NCI-H146 treated with DMSO at 0.1 percent for 48 hours (cell line): ENCODE measurements at regions not wholly inside any gene's neighbourhood (a gene's known extent, or its start where the extent isn't known, plus 50 kb on each side); places are given as distances from the start of the nearest gene placed in this dataset.

Experiments used
- DNase-seq: peaks from one replicate; lab custom pipeline; 2025; ENCODE audit not compliant: unreplicated experiment; lab: John Stamatoyannopoulos, UW

DNA sequence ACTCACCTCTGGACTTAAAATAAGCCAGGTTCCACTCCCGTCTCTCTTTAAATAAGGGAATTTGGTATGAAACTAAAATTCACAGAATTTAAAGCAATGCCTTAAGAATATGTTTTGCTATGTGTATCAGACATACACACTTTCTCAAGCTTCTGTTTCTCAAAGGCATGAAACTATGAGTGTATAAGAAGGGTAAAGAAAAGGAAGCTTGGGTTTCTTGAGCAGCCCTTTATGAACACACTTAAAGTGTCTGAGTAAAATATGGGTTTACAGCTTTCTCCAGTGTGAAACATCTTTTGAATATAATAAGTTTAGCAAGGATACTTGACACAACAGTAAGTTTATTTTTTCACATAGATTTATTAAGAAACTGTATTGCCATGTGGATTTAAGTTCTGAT is 370.5 kb downstream of the TMA16 start:
- DNase-seq = no peak

DNA sequence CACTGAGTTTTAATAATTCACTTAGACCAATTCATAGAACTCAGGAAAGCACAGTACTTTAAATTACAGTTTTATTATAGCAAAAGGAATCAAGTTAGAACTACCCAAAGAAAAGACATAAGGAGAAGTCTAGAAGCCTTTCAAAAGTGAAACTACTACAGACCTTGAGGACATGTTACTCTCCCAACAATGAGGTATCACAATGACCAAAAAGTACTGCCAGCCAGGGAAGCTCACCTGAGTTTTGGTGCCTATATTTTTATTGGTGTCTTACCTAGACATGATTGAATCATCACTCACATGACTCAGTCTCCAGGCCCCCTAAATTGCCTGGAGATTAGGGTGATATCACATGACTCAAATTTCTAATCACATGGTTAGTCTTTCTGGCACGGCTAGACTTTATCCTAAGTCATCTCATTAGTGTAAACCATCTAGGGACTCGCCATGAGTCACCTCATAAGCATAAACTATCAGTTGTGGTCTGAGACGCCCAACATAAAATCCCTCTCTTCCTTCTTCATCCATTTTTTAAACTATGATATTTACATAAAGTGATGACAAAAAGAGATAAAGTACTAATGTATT is 372.3 kb downstream of the TMA16 start:
- DNase-seq = no peak

DNA sequence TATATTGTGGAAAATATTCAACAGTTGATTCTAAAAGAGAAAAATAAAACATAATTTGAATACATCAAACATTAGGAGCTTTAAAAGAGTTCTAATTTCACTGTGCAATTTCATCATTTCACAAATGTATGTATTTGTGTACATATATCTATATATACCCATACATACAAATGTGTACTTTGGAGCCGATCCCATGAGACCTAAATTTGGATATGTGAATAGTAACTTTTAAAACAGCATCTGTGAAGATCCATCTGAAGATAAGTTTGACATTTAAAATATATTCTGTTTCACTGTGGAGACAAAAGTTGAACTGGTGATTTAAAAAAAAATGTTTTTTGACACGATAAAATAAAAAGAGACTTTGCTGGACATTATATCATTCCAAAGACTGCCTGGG is 374.0 kb downstream of the TMA16 start:
- no peak for DNase-seq

DNA sequence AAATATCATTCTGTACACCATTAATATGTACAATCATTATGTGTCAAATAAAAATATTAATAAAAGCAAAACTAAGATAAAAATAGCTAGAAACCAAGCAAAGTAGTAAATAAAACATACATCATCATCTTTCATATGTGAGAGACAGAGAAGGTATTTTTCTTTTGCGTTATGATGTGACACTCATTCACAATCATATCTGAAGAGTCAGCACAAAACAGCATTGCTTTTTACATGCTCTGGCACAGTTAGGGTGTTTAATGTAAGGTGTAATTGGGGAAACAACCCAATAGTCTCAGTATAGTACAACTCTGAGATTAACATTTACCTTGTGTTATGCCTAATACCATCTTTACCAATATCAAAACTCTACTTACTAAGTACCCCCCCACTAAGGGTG is 376.6 kb downstream of the TMA16 start:
- no peak for DNase-seq

DNA sequence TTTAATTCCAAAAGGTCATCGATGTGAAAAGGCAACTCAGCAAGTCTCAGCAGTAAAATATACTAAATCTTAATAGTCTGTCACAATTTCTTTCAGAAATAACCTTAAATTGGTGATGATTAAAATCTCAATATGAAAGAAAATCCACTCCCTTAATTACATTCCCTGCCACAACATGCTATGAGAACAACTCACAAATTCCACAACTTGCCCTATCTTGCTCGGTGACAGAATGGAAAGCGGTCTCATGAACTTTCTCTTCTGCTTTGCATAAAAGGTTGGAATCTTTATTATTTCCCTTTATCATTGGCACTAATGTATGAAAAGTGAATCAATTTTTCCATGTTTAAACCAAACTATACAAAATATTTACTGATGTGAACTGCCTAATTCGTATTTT is 380.8 kb downstream of the TMA16 start:
- DNase-seq = no peak

DNA sequence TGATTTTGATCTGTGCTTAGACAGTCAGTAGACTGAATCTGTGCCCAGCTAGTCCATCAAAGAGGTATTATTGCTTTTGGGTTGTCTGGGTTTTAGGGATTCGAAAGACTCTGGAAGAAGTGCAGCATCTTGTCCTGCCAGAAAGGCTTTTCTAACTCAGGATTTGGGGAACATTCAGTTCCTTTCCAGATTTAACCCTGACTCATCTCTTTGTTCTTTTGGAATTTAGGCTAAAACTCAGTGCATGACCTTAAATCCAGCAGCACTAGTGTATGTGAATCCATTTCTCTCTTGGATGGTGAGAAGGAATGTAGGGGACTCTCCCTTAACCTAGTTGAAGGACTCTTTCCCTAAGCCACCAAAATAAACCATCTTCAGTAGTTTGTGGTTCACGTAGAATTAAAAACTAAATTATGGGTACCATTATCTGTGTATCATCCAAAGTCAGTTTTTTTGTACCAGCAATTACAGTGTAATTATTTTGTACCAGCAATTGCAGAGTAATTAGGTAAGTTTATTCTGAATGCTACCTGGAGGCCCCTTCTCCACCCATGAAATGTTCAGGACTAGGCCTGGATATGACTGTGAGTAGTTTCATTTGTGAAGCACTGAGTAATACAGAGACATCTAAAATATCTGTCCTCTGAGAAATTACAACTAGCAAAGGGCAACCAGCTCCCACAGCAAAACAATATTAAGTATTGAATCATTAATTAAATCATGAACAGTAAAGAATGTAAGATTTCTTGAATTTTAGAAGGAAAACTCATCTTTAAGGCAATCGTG is 384.0 kb downstream of the TMA16 start:
- no peak for DNase-seq

DNA sequence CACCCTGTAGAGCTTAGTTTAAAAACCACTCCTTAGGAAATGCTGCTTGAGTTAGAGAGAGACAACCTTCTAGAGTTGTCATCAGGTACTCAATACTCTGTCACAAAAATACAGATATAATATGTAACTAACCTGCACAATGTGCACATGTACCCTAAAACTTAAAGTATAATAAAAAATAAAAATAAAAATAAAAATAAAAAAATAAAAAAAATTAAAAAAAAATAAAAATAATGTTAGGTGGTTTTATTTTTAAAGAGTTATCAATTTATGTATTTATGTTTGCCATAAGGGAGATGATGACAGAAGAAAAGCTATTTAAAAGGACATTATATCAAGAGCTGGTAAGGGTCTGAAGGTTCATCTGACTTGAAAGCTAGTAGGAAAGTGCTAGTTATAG is 397.9 kb downstream of the TMA16 start:
- no peak for DNase-seq

DNA sequence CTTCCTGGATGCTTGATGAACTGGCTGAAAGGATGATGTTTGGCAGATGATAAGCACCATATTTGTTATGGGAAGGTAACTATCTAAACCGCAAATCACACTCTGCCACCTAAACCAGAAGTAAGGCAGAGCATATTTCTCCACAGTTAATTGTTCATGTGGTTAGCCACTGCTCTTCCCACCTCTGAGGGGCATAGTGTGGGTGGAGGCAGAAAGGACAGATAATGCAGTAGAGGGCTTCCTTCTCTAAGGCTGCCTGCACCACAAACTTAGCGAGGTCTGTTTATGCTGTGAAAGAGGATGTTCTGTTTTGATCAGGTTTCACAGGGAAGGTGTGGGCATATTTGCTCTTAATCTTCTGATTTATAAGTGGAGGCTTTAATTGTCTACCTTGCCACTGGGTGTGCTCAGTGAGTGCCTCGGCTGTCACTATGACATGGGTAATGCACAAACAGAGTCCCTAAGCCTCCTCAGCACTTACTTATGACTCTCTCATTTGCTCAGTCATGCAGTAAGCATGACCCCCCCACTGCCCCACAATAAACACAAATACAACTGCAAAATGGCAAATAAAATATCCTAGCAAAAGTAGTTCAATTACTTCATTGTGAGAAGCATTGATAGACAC is 401.0 kb downstream of the TMA16 start:
- no peak for DNase-seq

DNA sequence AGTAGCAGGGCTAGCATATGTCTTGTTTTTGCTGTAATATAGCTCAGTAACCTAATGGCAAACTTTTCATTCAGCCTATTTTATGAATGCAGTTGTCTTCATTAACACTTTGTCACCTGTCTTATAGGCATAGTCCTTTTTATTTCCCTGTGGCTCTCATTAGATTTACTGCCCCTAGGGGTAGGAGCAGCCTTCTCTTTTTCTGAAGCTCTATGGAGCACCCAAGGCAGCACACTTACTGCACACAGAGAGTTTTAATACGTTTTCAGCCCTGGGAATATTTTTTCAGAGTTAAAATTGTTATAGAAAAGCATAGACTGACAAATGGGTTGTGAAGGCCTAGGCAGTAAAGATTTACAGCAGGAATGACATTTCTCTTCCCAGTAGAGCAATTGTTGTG is 406.8 kb downstream of the TMA16 start:
- DNase-seq = no peak

DNA sequence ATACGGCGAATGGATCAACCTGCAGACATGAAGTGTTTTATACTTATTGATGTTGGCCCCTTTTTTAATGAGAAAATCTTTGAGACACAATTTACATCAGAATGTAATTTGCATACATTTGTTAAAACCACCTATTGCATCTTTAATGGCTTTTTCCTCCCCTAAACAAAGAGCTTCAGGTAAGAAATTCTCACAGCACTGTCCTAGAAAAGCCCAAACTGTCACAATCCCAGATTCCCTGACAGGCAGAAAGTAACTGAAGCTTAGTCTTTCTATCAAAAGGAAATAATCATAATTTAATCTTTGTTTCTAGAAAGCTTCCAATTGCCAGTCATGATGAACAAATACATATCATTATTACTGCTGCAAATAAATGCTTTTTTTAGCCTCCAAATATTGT is 407.9 kb downstream of the TMA16 start:
- no peak for DNase-seq

DNA sequence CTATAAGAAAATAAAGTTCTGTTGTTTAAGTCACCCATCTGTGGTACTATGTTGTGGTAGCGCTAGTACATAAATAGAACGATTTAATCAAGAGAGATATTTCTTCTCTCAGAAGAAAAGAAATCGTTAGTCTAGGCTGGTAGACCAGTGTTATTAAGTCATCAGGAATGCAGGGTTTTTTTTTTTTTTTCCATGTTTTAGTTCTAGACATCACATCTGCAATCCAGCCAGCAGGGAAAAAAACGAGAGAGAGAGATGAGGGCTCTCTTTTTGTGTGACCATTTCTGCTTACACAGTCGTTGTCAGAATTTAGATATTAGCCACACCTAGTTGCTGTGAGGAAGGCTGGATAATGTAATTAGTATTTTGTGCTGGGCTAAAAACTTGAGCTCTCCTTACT is 417.4 kb downstream of the TMA16 start:
- no peak for DNase-seq

DNA sequence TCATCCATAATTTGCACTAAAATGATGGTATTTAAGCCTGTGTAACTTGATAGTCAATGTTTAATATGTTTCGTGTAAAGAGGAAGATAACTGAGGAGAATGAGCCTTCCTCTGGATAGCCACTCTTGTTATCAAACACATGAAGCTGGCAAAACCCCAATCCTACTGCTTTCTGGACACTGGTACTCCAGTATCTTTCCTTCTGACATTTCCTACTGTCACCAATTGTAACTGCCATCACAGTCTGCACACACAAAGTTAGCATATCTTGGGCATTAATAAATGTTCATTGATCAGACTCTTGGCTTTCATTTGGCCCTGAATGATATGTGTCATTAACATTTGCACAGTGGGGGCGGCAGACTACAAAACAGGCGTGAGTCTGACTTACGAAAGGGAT is 419.1 kb downstream of the TMA16 start:
- no peak for DNase-seq

DNA sequence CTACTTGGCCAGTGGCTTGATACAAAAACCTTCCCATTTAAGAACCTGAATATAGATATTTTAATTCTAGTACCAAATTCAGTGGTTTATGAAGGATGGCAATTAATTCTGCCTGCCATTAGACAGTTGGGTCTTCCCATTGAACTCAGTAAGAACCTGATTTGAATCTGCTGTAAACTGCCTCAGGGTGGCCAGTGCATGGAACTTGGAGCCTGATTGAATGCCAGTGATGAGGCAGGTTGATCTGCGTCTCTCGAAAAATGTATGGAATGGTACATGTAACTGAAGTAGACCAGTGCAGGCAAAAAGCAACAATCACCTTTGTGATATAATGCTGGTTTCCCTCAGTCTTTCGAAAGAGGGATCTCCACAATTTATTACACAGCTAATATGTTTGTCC is 421.4 kb downstream of the TMA16 start:
- DNase-seq = no peak

DNA sequence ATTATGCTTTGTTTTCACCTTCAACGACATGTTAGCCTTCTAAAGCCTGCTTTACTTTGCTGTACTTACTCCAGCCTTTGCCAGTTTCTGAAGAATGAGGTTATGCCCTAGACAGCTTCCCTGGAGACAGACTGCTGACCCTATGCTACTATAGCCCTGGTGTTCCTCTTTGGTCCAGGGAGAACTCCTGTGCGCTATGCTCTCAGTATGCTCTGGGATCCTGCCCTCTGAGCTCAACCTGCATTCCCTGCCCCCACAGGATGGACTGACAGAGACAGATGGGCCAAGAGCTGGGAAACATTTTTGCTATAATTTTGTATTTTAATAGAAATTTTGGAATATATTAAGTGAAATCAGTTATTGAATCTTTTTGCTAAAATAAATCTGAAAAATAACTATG is 425.9 kb downstream of the TMA16 start:
- no peak for DNase-seq

DNA sequence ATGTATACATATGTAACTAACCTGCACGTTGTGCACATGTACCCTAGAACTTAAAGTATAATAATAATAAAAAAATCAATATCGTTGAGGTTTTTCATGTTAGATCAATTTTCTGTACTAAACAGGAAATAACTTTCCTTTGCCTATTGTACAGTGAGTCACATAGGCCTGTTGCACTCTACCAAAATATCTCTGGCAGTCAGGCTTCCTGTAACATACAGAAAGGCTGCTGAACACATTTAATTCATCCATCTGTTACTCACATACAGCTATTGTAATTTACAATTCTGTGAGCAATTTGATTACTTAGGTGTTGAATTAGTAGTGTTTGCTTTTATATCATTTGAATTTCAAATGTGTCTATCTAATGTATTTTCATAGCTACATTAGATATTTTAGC is 427.8 kb downstream of the TMA16 start:
- DNase-seq = no peak

DNA sequence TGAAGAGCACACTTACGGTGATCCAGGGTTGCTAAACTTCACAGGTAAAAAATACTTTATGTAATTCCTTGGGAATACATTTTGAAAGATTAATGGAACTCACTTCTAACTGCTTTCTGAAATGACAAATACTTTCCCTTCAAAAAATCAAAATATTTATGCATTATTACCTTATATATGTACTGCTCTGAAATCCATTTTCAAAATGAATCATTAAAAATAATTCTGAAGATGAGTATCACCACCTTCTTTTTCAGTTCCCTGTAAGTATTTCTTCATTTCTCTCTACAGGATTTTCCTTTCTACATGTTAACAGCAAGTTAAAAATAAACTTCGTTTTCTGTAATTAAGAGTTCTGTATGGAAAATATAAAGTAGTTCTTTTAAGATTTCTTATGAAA is 428.6 kb downstream of the TMA16 start:
- no peak for DNase-seq

DNA sequence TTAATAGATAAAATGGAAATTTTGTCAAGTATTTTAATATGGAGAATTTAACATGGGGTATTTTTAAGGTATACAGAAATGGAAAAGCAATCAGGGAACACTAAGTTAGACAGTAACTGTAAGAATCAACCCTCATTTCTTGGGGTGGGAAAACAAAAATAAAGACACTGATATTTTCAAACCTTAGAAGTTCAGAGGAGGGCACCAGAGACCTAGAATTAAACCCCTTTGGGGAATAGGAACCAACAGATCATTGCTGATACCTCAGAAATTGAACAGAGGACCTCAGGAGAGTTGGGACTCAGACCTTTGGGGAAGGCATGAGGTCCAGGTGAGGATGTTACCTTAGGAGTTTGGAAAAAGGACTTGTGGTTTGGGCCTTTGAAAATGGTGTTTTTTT is 435.6 kb downstream of the TMA16 start:
- DNase-seq = no peak

DNA sequence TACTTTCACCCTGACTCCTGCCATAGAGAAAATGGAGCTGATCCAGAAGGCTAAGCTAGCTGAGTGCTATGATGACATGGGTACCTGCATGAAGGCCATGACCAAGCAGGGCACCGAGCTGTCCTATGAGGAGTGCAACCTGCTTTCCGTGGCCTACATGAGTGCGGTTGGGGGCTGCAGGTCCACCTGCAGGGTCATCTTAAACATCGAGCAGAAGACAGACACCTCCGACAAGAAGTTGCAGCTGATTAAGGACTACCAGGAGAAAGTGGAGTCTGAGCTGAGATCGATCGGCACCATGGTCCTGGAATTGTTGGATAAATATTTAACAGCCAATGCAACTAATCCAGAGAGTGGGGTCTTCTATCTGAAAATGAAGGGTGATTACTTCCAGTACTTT is 438.0 kb downstream of the TMA16 start:
- no peak for DNase-seq

DNA sequence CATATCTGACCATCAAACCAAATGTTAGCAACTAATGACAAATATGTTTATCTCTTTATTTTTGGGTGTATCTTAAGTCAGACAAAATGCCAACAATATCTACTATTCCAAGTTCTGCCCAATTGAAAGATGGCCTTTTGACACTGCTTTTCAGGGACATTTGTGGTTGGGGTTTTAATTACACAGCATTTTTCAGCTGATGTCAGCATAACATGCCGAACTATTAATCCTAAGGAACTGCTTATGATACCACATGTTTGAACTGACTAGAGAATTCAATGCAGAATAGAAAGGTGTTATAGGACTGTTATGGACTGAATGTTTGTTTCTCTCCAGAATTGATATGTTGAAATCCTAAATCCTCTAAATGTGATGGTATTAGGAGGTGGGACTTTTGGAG is 445.1 kb downstream of the TMA16 start:
- no peak for DNase-seq

DNA sequence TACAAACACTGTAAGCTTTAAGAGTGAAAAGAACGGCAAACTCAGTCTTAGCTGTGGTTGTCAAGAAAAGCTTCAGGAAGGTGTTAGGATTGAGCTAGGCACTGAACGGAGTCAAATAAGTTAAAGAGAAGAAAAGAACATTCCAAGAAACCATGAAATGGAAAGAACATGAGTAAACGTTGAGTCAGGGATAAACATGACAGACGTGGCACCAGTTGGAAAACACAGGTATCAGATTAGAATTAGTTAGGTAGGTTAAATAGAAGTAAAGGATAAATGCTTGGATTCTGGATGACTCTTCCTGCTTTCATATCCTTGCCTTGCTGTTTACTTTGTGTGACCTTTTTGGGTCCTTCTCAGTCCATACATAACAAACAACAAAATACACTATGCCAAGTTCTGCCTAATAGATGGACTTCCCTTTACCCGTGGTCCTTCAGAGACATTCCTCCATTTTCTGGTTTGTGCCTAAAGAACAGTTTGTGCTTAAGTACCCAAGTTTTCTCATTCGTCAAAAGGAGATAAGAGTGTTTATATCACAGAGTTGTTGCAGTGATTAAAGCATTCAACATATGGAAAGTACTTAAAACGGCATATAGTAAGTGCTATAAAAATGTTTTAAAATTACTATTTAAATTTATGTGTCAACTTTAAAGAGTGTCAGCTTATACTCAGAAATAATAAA is 446.9 kb downstream of the TMA16 start:
- no peak for DNase-seq

DNA sequence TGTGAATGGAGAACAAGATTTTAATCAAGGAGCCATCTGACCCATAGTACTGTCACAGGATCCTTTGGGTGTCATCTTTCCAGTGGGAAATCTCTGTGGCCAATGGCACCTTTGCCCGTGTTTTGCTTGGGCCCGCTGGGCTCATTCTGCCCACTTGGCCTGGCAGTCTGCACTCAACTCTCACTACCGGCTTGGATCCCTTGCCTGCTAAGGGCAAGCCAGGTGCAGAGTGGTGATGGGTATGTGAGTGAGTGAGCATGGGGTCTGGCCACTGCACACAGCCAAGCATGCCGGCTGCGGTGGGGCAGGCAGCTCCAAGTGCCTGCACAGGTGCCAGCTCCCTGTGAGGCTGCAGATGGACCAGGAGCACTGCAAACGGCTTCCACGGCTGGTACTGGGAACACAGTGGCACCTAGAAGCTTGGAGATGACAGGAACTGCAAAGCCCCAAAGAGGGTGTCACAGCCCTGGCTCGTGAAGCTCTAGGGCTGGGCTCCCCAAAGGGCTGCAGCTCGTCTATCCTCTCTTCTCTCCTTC is 454.5 kb downstream of the TMA16 start:
- no peak for DNase-seq
